ENCODE measurements at regions not wholly inside any gene's neighbourhood (a gene's known extent, or its start where the extent isn't known, plus 50 kb on each side); places are given as distances from the start of the nearest gene placed in this dataset.

GRCh38 chr20:11354846-11355245 lies 562.8 kb upstream of the BTBD3 start:
- no peak for TF ChIP-seq CTCF (IDR thresholded peaks at IDR 0.05; ENCODE audit: control extremely low read depth in 1 of 3, insufficient read depth in 1 of 3, low read depth in 1 of 3, low read length in 3 of 3)
- no peak for TF ChIP-seq YY1 (IDR thresholded peaks at IDR 0.05; ENCODE audit: low read depth, low read length)
- no peak for TF ChIP-seq KDM1A (IDR thresholded peaks at IDR 0.05; ENCODE audit: borderline replicate concordance, low read length)
- no peak for TF ChIP-seq JUN (IDR thresholded peaks at IDR 0.05; ENCODE audit: low read depth, low read length)
- no peak for TF ChIP-seq JUND (IDR thresholded peaks at IDR 0.05; ENCODE audit: low read length)
- TF ChIP-seq POLR2A (IDR thresholded peaks at IDR 0.05; ENCODE audit: control extremely low read depth in 1 of 2, low read depth in 2 of 2, low read length in 2 of 2) = no peak
- no peak for TF ChIP-seq CHD2 (IDR thresholded peaks at IDR 0.05; ENCODE audit: low read length)
- no peak for TF ChIP-seq POLR2AphosphoS5 (IDR thresholded peaks at IDR 0.05; ENCODE audit: low read depth, low read length)
- TF ChIP-seq MAX (IDR thresholded peaks at IDR 0.05) = no peak
- no peak for TF ChIP-seq EZH2 (IDR thresholded peaks at IDR 0.05; ENCODE audit: low read depth, low read length, severe bottlenecking)
- no peak for TF ChIP-seq ZNF274 (IDR thresholded peaks at IDR 0.05; ENCODE audit: borderline replicate concordance, extremely low read depth, low read length)

Data from H1 (cell line).